MCF 10A (cell line): ENCODE measurements at regions not wholly inside any gene's neighbourhood (a gene's known extent, or its start where the extent isn't known, plus 50 kb on each side); places are given as distances from the start of the nearest gene placed in this dataset.

Source experiments
- BruUV-seq: library from RNA; stranded (reverse); fragments of 400-500 nt; replicated peaks from 2 replicates; lab custom pipeline; 2021; lab: Mats Ljungman, UMichigan
- CTCF ChIA-PET: fragments of 300-600 bp; sonication (Branson Sonifier 250); formaldehyde crosslinking; extraction: SDS; loops from one replicate; lab custom pipeline; 2021; ENCODE audit warnings: antibody characterized with exemption, inconsistent platforms; lab: Yijun Ruan, JAX
- POLR2A ChIA-PET: fragments of 300-600, 350-650 bp; sonication (Branson Sonifier 250); formaldehyde crosslinking; extraction: SDS; loops from one replicate; lab custom pipeline; 2020; ENCODE audit warnings: antibody characterized with exemption, inconsistent platforms; lab: Yijun Ruan, JAX
- DNase-seq: peaks from one replicate; pipeline ENCODE4 v3.0.0-alpha.2; 2018; ENCODE audit not compliant: unreplicated experiment
- H3K27ac Mint-ChIP-seq: one replicate; pipeline ENCODE4 v1.8.0; 2022; ENCODE audit warnings: mild to moderate bottlenecking, low read depth, mixed read lengths; ENCODE audit not compliant: unreplicated experiment
- H3K27me3 Mint-ChIP-seq: one replicate; pipeline ENCODE4 v1.8.0; 2022; ENCODE audit warnings: mixed read lengths; ENCODE audit not compliant: insufficient read depth, unreplicated experiment
- H3K36me3 Mint-ChIP-seq: one replicate; pipeline ENCODE4 v1.8.0; 2022; ENCODE audit warnings: mild to moderate bottlenecking, moderate library complexity, mixed read lengths; ENCODE audit not compliant: insufficient read depth, unreplicated experiment
- H3K4me1 Mint-ChIP-seq: one replicate; pipeline ENCODE4 v1.8.0; 2022; ENCODE audit warnings: mixed read lengths; ENCODE audit not compliant: insufficient read depth, unreplicated experiment
- H3K4me3 Mint-ChIP-seq: one replicate; pipeline ENCODE4 v1.8.0; 2022; ENCODE audit warnings: mild to moderate bottlenecking, moderate library complexity, mixed read lengths; ENCODE audit not compliant: unreplicated experiment
- H3K9me3 Mint-ChIP-seq: one replicate; pipeline ENCODE4 v1.8.0; 2022; ENCODE audit warnings: mixed read lengths; ENCODE audit not compliant: unreplicated experiment
- intact Hi-C: fragments of 100-400 bp; cut with micrococcal nuclease; formaldehyde crosslinking; loops from 2 replicates; pipeline ENCODE4 v1.14.1; 2022
- TF ChIP-seq, protein P1 (sequence below): fragments of 200-600 bp; IDR thresholded peaks from one replicate; pipeline ENCODE4 v1.8.0; 2022; ENCODE audit warnings: antibody characterized with exemption, mild to moderate bottlenecking; ENCODE audit not compliant: unreplicated experiment

DNA sequence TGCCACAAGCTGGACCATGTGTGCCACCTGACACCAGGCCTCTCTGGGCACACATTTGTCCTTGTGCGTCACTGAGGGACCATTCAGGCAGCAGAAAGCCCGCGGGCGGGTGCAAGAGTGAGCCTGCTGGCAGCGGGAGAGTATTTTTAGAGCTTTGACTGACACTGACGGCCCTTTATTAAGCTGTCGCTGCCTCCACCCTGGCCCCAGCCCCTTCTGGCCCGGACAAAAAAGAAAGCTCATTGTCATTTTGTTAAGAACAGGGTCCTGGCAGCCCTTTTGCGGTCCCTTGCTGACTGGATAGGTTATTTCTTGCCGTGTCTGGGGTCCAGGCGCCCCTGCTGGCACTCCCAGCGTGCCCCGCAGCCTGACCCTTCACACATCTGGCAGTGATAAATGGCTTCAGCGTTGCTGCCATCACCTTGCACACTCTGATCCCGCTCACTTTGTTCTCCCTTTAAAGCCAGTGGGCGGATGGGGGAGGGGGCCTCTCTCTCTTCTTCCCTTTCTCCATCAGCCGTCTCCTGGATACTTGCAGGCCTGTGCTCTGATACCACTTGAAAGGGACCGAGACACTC lies 78.4 kb upstream of the NKD1 start:
- intact Hi-C loops, result no loop called here
- Mint-ChIP-seq H3K4me1 (peaks cover 12% of the 10 kb centered on the region), H3K9me3 (peaks cover 7% of the 10 kb centered on the region), H3K4me3 (no peak overlapping the region), H3K27me3 (no peaks in the 10 kb centered on the region), H3K27ac (no peak overlapping the region), H3K36me3 (no peaks in the 10 kb centered on the region)
- DNase-seq, result no peak
- TF ChIP-seq, protein P1, sequence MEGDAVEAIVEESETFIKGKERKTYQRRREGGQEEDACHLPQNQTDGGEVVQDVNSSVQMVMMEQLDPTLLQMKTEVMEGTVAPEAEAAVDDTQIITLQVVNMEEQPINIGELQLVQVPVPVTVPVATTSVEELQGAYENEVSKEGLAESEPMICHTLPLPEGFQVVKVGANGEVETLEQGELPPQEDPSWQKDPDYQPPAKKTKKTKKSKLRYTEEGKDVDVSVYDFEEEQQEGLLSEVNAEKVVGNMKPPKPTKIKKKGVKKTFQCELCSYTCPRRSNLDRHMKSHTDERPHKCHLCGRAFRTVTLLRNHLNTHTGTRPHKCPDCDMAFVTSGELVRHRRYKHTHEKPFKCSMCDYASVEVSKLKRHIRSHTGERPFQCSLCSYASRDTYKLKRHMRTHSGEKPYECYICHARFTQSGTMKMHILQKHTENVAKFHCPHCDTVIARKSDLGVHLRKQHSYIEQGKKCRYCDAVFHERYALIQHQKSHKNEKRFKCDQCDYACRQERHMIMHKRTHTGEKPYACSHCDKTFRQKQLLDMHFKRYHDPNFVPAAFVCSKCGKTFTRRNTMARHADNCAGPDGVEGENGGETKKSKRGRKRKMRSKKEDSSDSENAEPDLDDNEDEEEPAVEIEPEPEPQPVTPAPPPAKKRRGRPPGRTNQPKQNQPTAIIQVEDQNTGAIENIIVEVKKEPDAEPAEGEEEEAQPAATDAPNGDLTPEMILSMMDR, result no peak
- CTCF ChIA-PET, result no interaction called here
- POLR2A ChIA-PET, result no interaction called here
- no TSS peak for BruUV-seq

DNA sequence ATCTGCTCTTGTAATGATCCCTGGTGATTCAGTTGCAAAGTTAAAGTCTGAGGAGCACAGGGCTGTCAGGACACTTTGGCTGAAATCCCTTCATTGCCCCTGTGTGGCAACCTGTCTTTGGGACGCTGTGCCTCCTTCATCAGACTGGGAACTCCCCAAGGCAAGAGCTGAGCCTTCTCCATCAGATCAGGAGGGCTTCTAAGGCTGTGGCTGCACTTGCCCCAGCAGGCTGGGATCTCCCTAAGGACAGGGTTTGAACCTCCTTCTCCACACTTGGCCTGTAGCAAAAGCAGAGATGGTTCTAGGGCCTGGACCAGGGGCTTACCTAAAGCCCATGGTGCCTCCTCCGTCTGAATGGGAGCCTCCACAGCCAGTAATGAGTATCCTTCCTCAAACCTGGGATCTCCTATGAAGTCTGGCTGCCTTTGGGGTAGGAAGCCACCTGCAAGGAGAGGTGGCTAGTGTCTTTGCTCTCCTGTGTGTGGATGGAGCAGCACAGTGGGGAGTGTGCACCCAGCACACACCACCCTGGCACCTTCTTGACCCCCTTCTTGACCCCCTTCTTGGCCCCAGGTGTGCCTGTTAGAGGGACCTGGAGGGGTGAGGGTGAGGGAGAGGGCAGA lies 79.0 kb upstream of the NKD1 start:
- TF ChIP-seq, protein P1, result no peak
- Mint-ChIP-seq H3K4me1 (peaks cover 11% of the 10 kb centered on the region), H3K36me3 (no peaks in the 10 kb centered on the region), H3K9me3 (peaks cover 7% of the 10 kb centered on the region), H3K27ac (no peak overlapping the region), H3K4me3 (no peak overlapping the region), H3K27me3 (no peaks in the 10 kb centered on the region)
- CTCF ChIA-PET, result no interaction called here
- POLR2A ChIA-PET, result no interaction called here
- no TSS peak for BruUV-seq
- no peak for DNase-seq
- intact Hi-C loops, result no loop called here

DNA sequence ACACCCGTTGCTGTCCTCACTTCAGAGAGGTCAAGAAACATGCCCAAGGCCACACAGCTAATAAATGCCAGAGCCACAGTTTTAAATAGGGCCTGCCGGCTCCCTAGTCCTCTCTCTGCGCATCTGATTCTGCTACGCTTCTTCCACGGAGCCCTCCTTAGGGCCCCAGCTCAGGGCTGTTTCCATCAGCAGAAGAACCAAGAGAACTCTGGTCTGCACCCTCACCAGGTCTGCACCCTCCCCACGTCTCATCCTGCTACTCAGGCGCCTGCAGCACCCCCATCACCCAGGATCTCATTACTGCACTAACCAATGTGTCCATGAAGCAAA lies 79.5 kb upstream of the NKD1 start:
- peaks cover 6% of the 10 kb centered on the region for H3K4me1 Mint-ChIP-seq
- TF ChIP-seq, protein P1, result no peak
- no TSS peak for BruUV-seq
- no peaks in the 10 kb centered on the region for H3K27me3 Mint-ChIP-seq
- CTCF ChIA-PET, result no interaction called here
- no peak for DNase-seq
- no peak overlapping the region for H3K27ac Mint-ChIP-seq
- peaks cover 7% of the 10 kb centered on the region for H3K9me3 Mint-ChIP-seq
- no peak overlapping the region for H3K4me3 Mint-ChIP-seq
- POLR2A ChIA-PET, result no interaction called here
- H3K36me3 Mint-ChIP-seq, result no peaks in the 10 kb centered on the region
- intact Hi-C loops, result no loop called here

DNA sequence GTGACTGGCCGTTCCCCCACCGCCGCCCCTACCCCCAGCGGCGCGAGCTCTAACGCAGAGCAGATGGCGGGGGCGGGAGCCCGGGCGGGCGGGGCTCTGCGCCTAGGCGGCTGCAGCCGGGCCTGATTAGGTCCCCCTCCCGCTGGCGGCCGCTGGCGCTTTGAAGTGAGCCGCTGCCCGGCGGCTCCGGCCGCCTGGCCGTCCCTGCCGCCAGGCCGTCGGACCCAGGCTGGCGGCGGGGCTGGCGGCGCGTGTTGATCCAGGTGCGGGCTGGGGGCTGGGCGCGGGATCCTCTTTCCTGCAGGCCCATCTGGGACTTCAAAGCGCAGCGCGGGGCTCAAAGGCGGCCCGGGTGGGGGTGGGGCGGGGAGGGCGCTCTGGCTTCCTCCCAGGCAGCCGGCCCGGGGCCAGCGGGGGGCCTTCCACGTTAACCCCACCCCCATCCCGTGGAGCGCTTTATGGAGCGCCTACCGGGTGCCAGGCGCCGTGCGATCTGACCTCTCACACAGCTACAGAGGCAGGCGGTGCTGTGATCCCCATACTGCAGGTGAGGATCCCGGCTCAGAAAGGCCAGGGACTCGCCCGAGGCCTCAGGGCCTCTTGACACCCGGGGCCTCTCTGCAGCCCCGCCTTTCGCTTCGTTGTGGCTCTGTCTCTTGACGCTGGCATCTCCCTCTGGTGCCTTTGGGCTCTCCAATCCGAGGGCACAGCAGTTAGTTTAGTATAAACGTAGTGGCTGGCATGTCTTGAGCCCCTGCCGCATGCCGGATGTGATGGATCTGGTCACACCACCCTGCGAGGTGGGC lies 80.0 kb upstream of the NKD1 start:
- H3K4me1 Mint-ChIP-seq, result peaks cover under 1% of the 10 kb centered on the region
- H3K27me3 Mint-ChIP-seq, result peaks cover 2% of the 10 kb centered on the region
- BruUV-seq, result no TSS peak

More for the DNA sequence above, 80.0 kb upstream of the NKD1 start:
- ChIA-PET POLR2A (no interaction called here), CTCF (interaction anchor here (0.6 kb wide), 1 partner anchor 100 kb away, joined by 3 read pairs; no protein-coding TSS in a partner anchor)
- DNase-seq, result no peak
- Mint-ChIP-seq H3K4me3 (no peak overlapping the region), H3K36me3 (no peaks in the 10 kb centered on the region), H3K9me3 (peaks cover 7% of the 10 kb centered on the region), H3K27ac (no peak overlapping the region)
- intact Hi-C loops, result no loop called here
- TF ChIP-seq, protein P1, result no peak
